GM18526 (cell line): ENCODE measurements at regions not wholly inside any gene's neighbourhood (a gene's known extent, or its start where the extent isn't known, plus 50 kb on each side); places are given as distances from the start of the nearest gene placed in this dataset.

Experiments used
- POLR2A ChIP-seq: IDR thresholded peaks from 3 replicates; pipeline ENCODE4 v1.6.1; 2011; ENCODE audit not compliant: insufficient read length; ENCODE audit errors: extremely low read depth

- TF ChIP-seq POLR2A, result no peak
These were observed 209.8 kb upstream of the POU2AF2 start for GRCh38 chr11:111035746-111036145.

GRCh38 chr11:111026241-111026640 is 219.3 kb upstream of the POU2AF2 start:
- no peak for TF ChIP-seq POLR2A

GRCh38 chr11:111021131-111021530 is 224.4 kb upstream of the POU2AF2 start:
- TF ChIP-seq POLR2A, result no peak

GRCh38 chr11:111019871-111020670 is 225.5 kb upstream of the POU2AF2 start:
- no peak for TF ChIP-seq POLR2A

GRCh38 chr11:111019451-111019850 is 226.1 kb upstream of the POU2AF2 start:
- TF ChIP-seq POLR2A, result no peak

- no peak for TF ChIP-seq POLR2A
These were observed 227.0 kb upstream of the POU2AF2 start for GRCh38 chr11:111018566-111018965.

GRCh38 chr11:111012491-111012890 is 233.0 kb upstream of the POU2AF2 start:
- TF ChIP-seq POLR2A, result no peak

- TF ChIP-seq POLR2A, result no peak
These were observed 234.3 kb upstream of the POU2AF2 start for GRCh38 chr11:111011275-111011594.

- TF ChIP-seq POLR2A, result no peak
These were observed 234.9 kb upstream of the POU2AF2 start for GRCh38 chr11:111010391-111011274.

- TF ChIP-seq POLR2A, result no peak
These were observed 239.3 kb upstream of the POU2AF2 start for GRCh38 chr11:111006227-111006626.

- no peak for TF ChIP-seq POLR2A
These were observed 243.4 kb upstream of the POU2AF2 start for GRCh38 chr11:111001986-111002611.

GRCh38 chr11:111001081-111001430 is 244.5 kb upstream of the POU2AF2 start:
- TF ChIP-seq POLR2A, result no peak

GRCh38 chr11:111000400-111001080 is 245.0 kb upstream of the POU2AF2 start:
- no peak for TF ChIP-seq POLR2A

- no peak for TF ChIP-seq POLR2A
These were observed 253.0 kb upstream of the POU2AF2 start for GRCh38 chr11:110992481-110992880.

GRCh38 chr11:110991661-110992355 is 253.7 kb upstream of the POU2AF2 start:
- no peak for TF ChIP-seq POLR2A
